ENCODE measurements at regions not wholly inside any gene's neighbourhood (a gene's known extent, or its start where the extent isn't known, plus 50 kb on each side); places are given as distances from the start of the nearest gene placed in this dataset.
"Not testable (repeated sequence)": the region's sequence is repeated elsewhere in the genome, so short reads cannot be mapped to it uniquely, and the experiment has no call there.

DNA sequence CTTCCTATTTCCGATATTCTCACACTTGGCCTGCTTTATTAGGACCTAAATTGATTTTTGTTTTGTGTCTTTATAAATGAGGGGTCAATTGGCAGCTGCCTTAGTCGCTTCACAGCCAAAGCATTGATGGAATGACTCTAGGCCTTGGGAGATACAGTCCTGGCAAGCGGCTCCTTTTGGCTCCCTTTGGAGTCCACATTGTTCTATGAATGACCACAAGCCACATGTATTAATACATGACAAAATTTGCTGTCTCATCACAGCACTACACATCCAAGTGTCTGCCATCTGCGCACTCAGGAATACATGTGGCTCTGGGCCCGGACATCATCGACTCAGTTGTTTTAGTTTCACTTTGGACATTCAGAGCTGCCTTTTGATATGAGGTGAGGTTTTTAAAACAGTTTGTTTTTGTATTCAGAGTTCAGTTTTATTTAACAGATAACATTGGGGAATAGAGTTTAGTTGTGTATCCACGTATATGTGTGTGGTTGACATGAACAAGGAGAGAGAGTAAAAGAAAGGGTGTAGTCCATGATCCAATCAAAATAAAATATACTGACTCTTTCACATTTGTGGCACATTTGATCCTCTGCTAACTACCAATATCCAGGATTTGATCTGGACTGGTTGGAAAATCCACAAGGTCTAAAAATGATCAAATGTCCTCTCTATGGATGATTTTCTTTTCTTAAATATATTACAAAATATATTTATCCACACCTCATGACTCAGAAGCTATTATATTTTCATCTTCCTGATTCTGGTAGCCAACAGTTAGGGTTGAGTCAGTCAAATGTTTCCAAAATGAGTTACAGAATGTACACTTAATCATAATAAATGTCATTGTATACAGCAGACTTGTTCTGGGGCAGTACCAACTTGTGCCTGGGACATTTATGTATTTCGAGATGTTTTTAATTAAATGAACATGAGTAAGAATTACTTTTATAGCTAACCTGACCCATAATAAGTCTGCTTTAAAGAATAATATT lies 114.0 kb upstream of the MTAP start:
- in situ Hi-C loops (cut with MboI; ENCODE audit: low sequenced_read_pairs) = no loop called here

DNA sequence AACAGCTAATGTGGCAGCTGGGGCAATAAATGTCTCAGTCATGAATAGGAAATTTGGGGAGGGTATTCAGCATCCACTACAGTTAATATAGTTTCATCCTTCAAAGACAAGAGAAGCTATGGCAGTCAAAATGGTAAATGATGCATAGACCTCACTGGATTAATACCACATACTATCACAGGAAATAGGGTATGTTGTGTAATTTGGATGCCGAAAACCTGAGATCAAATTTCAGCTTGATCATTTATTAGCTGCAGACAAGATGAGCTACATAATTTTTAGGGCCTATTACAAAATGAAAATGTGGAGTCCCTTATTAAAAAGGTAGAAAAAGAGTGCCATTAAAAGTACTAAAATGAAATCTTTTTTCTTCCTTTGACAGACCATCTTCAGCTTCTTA lies 112.6 kb upstream of the MTAP start:
- in situ Hi-C loops (cut with MboI; ENCODE audit: low sequenced_read_pairs) = no loop called here

DNA sequence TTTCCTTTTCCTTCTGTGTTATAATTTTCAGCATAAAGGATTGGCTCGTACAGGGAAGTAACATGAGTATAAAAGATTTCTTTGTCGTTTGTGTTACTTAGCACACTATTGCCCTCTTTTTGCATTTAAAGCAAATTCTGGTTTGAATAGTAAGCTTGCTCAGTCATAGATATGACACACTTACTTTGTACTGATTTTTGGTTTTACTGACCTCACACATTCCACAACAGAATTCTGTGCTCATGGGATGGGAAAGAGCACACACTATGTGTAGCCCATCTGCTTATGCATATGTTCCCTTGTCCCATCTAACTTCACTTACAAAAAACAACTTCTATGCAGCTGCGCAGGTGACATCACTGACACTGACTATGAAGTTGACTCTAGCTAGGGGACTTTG lies 111.9 kb upstream of the MTAP start:
- in situ Hi-C loops (cut with MboI; ENCODE audit: low sequenced_read_pairs) = no loop called here

DNA sequence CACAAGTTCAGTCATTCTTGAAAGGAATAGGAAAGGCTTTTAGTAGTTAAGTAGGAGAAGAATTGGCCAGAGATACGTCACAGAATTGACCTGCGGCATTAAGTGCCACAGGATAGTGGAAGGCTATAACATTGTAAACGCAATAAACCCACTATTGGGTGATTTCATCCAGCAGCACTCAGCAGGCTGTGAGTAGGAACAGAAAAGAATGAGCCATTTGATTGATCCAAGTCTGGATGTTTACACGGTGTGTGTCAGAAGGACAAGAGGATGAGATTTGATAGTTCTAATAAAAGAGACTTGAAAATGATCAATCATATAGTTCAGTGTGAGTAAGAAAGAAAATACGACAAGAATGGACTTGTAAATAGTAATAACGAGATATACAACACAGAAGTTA lies 110.0 kb upstream of the MTAP start:
- in situ Hi-C loops (cut with MboI; ENCODE audit: low sequenced_read_pairs) = no loop called here

DNA sequence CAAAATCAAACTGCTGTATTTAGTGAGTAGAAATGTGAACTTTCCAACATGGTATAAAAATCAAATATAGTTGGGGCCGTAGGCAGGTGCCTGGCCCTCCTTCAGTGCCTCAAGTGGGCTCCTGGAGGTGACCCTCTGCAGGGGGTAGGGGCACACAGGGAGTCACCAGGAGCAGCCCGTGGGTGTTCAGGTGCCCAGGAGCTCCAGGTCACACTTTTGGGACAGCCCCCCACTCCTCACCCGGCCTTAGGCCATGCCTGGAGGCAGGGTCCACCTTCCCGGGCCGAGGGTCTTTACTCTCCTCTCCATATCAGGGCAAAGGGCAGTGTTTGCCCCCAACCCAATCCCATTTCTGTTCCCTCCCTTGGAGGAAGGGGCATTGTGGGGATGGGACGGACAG lies 108.0 kb upstream of the MTAP start:
- in situ Hi-C loops (cut with MboI; ENCODE audit: low sequenced_read_pairs) = no loop called here

DNA sequence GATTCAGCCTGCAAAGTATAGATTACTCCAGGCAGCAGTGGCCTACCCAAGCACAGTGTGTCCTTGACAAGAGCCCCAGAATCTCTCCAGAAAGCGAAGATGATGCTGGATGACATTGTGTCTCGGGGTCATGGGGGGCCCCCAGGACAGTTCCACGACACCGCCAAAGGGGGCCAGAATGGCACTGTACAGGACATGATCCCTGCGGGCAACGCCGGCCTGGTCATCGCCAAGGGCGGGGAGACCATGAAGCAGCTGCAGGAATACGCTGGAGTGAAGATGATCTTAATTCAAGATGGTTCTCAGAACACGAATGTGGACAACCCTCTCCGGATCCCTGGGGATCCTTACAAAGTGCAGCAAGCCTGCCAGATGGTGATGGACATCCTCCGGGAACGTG lies 107.0 kb upstream of the MTAP start:
- in situ Hi-C loops (cut with MboI; ENCODE audit: low sequenced_read_pairs) = no loop called here

DNA sequence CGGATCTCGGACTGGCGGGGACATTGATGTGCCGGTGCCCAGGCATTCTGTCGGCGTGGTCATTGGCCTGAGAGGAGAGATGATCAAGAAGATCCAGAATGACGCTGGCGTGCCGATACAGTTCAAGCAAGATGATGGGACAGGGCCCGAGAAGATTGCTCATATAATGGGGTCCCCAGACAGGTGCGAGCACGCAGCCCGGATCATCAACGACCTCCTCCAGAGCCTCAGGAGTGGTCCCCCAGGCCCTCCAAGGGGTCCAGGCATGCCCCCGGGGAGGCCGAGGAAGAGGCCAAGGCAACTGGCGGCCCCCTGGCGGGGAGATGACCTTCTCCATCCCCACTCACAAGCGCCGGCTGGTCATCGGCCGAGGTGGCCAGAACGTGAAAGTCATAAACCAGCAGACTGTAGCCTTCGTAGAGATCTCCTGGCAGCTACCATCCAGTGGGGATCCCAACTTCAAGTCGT lies 106.5 kb upstream of the MTAP start:
- in situ Hi-C loops (cut with MboI; ENCODE audit: low sequenced_read_pairs) = no loop called here

DNA sequence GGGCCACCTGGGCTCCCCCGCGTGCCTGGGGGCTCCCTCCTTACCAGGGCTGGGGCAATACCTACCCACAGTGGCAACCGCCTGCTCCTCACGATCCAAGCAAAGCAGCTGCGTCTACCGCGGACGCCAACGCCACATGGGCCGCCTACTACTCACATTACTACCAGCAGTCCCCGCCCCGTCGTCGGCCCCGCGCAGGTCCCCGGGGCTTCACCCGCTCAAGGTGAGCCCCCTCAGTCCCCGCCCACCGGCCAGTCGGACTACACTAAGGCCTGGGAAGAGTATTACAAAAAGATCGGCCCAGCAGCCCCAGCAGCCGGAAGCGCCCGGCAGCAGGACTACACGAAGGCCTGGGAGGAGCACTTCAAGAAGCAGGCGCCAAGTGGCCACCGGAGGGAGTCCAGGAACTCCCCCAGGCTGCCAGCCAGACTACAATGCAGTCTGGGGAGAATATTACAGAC lies 106.0 kb upstream of the MTAP start:
- in situ Hi-C loops (cut with MboI; ENCODE audit: low sequenced_read_pairs) = no loop called here

DNA sequence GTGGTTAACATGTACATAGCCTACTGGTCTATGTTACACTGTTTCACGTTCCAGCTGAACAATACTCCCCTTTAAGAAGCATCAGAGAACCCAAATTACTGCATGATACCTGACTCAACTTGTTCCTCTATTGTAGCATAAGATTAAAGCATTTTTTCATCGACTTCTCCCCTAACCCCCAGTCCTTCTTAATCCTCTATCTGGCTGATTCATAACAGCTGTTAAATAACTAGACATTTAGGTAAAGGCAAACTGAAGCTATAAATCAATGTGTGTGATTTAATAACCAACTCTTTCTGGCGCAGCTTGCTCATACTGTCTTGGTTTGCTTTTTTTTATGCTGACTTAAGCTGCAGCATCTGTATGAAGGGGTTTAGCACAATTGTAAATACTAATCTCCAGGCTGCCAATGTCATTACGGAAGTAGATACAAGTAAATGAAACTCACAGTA lies 94.2 kb upstream of the MTAP start:
- in situ Hi-C loops (cut with MboI; ENCODE audit: low sequenced_read_pairs) = no loop called here

DNA sequence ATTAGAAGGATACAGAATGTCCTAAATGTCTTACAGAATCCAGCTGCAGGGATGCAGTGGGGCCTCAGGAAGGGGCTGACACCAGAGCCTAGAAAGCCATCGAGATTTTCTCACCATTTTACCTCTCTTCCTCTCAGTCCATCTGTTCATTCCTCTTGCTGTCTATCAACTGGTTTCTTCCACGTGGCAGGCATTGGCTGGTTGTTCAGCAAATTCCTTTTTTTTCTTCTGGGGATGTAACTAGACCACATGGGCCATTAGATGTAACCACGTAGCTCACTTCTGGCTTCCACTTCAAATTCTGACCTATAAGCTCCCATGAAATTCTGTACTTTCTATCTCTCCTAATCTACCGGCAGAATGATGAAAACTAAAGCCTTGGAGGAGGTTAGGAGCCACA lies 93.6 kb upstream of the MTAP start:
- in situ Hi-C loops (cut with MboI; ENCODE audit: low sequenced_read_pairs) = no loop called here

DNA sequence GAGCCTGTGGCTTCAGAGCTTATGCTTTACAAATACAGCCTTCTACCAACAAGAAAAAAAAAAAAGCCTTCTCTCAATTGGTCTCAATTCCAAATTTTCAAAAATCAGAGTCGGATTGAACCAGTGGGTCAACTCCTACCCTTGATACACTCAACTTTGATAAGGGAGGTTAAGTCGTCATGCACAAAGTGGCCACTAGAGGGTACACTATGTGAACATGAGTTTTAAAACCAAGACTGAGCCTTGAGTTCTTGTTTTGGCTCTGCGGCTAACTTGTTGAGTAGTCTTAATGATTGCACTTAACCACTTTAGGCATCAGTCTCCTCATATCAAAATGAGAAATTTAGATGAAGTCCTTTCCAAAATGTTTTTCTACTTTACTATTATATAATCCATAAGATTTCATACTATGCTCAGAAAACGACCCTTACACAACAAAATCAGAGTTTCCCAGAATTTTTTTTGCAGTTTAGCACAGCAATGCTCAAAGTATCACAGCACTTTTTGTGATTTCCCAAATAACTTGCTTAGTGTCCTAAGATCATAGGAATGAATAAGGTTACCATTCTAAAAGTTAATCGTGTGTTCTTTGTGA lies 92.9 kb upstream of the MTAP start:
- in situ Hi-C loops (cut with MboI; ENCODE audit: low sequenced_read_pairs) = loop anchor here (10.0 kb wide), 1 partner anchor 65 kb away; no protein-coding TSS in a partner anchor

DNA sequence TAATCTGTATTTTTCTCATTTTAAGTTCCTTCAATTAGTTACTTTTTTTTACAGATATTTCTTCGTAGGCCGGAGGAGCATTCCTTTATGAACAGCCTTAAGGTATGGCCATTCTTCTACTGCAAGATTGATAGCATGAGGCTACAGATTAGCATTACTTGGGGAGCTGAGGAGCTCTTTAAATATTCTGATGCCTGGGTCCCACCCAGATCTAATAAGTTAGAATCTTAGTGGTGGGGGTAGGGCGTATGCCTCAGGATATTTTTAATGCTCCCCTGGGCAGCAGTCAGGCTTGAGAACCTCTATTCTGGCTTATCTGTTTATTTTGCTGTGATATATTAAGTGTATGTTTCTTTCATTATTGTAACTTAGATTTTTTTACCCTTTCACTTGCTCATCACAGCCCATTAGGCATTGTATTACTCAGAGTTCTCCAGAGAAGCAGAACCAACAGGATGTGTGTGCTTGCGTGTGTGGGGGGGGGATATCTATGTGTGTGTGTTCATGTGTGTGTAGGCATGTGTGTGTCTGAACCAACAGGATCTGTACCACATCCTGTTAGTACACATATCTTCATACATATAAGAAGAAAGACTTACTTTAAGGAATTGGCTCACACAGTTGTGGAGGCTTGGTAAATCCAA lies 91.8 kb upstream of the MTAP start:
- in situ Hi-C loops (cut with MboI; ENCODE audit: low sequenced_read_pairs) = loop anchor here (10.0 kb wide), 1 partner anchor 64 kb away; no protein-coding TSS in a partner anchor

DNA sequence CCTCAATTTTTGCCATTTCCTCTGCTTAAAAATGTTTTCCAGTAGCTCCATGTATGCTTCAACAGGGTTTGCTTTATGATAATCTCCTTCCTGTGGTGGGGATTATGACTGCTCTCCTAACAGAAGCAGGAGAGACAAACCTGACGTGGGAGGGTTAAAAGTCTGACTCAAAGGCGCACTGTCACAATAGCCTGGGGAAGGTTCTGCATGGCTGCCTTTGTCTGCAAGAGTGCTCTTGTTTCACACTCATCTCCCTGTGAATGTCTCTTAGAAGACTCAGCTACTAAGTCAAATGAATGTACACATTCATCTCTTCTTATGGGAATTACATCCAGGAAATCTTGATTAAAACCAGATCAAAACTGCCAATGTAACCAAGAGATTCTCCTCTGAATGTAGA lies 90.9 kb upstream of the MTAP start:
- in situ Hi-C loops (cut with MboI; ENCODE audit: low sequenced_read_pairs) = loop anchor here (10.0 kb wide), 1 partner anchor 63 kb away; no protein-coding TSS in a partner anchor

DNA sequence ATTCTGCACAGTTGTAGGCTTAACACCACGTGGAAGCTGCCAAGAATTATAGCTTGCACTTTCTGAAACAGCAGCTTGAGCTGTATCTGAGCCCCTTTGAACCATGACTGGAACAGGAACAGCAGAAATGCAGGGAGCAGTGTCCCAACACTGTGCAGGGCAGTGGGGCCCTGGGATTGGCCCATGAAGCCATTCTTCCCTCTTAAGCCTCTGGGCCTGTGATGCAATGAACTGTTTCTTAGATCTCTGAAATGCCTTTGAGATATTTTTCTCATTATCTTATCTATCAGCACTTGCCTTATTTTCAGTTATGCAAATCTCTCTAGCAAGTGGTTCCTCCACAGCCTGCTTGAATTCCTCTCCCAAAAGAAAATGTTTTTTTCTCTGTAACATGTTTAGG lies 87.0 kb upstream of the MTAP start:
- in situ Hi-C loops (cut with MboI; ENCODE audit: low sequenced_read_pairs) = loop anchor here (10.0 kb wide), 1 partner anchor 59 kb away; no protein-coding TSS in a partner anchor

DNA sequence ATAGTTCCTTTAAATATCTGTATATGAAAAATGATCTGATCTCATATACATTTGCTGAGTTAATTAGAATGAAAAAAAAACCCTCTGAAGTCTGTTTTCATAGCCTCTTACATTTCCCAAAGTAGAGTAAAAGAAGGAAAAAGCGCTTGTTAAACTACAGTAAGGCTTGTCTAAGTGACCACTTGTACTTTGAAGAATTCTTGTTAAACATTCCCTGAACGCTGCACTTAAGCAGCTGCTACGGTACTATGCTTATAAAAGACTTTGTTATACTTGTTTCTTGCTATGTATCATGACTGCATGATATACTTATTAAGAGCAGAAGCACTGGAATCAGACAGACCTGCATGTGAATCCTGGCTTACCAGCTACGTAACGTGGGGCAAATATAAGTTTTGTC lies 81.7 kb upstream of the MTAP start:
- in situ Hi-C loops (cut with MboI; ENCODE audit: low sequenced_read_pairs) = no loop called here

DNA sequence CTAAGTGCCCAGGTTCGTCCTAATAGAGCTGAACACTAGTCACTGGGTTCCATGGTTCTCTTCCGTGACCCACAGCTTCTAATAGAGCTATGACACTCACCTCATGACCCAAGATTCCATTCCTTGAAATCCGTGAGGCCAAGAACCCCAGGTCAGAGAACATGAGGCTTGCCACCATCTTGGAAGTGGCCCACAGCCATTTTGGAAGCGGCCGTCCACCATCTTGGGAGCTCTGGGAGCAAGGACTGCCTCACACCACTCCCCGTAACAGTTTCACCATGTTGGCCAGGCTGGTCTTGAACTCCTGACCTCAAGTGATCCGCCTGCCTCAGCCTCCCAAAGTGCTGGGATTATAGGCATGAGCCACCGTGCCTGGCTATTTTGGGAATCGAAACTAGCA lies 75.0 kb upstream of the MTAP start:
- in situ Hi-C loops (cut with MboI; ENCODE audit: low sequenced_read_pairs) = not testable (repeated sequence)

DNA sequence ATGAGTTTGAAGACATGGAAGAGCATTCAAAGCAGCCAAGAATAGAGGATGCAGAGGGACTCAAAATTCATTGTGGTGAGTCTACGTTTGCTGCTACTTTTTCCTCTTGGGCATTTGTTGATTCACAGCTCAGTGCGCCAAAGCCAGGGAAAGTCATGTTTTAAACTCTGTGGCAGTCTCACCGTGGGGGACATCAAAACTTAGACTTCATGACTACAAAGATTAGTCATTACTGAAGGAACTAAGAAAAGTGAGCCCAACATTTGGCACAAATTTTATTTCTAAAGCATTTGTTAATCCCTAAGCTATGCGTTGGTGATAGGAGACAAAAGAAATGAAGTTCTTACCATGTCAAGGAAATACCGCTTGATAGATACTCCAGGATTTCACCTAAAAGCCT lies 73.7 kb upstream of the MTAP start:
- in situ Hi-C loops (cut with MboI; ENCODE audit: low sequenced_read_pairs) = no loop called here

DNA sequence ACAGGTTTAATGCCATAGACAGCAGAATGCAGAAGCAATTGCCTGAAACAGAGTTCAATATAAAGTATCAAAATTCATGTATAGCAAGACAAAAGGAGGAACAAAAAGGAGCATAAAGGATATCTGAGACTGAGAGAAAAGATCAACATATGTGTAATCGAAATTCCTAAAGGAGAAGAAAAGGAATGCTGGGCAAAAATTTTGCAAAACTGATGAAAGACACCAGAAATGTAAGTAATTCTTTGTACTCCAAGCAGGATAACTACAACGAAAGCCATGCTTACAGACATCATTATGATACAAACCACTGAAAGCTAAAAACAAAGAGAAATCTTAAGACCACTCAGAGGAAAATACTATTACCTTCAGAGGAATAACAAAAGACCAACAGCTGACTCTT lies 72.8 kb upstream of the MTAP start:
- in situ Hi-C loops (cut with MboI; ENCODE audit: low sequenced_read_pairs) = no loop called here

DNA sequence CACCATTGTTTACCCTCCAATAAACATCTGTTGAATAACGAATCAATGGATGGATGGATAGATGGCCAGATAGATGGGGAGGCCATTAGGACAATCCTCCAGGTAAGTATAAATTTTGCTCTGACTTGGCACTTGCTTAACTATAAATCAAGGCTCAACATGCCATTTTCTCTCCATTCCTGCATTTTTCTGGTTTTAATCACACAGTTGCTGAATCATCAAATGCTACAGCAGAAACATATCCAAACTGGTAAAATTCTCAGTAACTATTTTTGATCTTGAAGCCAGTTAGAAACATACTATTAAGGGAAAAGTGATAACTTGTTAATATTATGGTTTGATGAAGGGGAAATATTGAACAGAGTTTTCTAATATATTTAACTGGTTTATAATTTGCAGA lies 71.5 kb upstream of the MTAP start:
- in situ Hi-C loops (cut with MboI; ENCODE audit: low sequenced_read_pairs) = no loop called here

DNA sequence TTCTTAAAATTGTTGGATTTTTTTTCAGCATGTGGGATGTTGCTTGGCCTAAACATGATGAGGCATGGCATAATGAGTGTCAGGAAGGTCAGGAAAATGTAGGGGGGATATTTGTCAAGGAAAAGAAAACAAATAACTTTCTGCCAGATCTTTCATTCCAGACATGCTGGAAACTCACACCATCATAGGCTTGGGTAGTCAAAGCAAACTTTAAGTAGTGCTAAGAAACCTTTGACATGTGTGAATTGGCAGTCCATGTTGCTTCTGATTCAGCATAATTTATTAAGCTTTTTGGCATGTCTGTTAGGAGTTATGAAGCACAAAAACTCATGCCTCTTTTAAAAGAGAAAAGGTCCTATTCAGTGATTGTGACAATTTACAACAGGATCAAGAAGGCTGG lies 61.3 kb upstream of the MTAP start:
- in situ Hi-C loops (cut with MboI; ENCODE audit: low sequenced_read_pairs) = no loop called here

DNA sequence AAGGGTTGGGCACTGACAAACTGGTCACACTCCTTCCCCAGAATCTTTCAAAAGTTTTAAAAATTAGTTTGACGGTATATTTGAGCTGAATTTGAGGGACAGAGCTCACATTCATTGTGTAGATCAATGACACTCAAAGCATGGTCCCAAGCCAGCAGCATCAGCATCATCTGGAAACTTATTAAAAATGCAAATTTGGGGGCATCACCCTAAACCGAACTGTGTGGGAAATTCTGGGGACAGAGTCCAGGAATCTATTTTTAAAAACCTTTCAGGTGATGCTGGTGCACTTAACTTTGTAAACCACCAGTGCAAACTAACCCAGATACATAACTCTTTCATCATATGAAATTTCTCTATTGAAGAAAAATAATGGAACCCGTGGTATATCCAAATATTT lies 58.1 kb upstream of the MTAP start:
- in situ Hi-C loops (cut with MboI; ENCODE audit: low sequenced_read_pairs) = no loop called here
